ENCODE measurements at regions not wholly inside any gene's neighbourhood (a gene's known extent, or its start where the extent isn't known, plus 50 kb on each side); places are given as distances from the start of the nearest gene placed in this dataset.
"Not testable (repeated sequence)": the region's sequence is repeated elsewhere in the genome, so short reads cannot be mapped to it uniquely, and the experiment has no call there.

DNA sequence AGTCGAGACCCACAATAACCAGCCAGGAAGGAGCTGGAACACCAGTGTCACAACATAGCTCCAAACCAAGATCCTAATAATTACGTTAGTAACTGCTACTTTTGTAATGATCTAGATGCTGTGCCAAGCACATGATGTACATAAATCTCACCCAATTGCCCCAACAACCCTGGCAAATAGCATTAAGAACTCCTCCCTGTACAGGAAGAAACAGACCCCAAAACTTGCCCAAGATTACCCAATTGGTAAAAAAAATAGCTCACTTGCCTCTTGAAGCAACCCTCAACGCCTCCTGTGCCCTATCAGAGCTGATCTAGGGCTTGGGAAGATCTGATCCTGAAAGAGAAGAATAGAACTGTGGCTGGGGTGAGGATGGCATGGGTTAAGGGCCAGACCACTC lies 628.7 kb upstream of the AUTS2 start:
- H3K4me1 ChIP-seq: no peaks in the 10 kb centered on the region
- H3K4me3 ChIP-seq: no peak overlapping the region
- WGBS (ENCODE audit: insufficient coverage, low coverage, low lambda C conversion rate, missing lambda C conversion rate): 75% methylated on average over 1 of the region's 3 CpGs
- no peak for DNase-seq
- H3K27me3 ChIP-seq: no peaks in the 10 kb centered on the region
- H3K27ac ChIP-seq: no peak overlapping the region
- no peak for ATAC-seq
- intact Hi-C loops (cut with DNase I): no loop called here
- no peaks in the 10 kb centered on the region for H3K36me3 ChIP-seq
- TF ChIP-seq POLR2A (IDR thresholded peaks at IDR 0.05): no peak
- H3K9me3 ChIP-seq: no peaks in the 10 kb centered on the region

DNA sequence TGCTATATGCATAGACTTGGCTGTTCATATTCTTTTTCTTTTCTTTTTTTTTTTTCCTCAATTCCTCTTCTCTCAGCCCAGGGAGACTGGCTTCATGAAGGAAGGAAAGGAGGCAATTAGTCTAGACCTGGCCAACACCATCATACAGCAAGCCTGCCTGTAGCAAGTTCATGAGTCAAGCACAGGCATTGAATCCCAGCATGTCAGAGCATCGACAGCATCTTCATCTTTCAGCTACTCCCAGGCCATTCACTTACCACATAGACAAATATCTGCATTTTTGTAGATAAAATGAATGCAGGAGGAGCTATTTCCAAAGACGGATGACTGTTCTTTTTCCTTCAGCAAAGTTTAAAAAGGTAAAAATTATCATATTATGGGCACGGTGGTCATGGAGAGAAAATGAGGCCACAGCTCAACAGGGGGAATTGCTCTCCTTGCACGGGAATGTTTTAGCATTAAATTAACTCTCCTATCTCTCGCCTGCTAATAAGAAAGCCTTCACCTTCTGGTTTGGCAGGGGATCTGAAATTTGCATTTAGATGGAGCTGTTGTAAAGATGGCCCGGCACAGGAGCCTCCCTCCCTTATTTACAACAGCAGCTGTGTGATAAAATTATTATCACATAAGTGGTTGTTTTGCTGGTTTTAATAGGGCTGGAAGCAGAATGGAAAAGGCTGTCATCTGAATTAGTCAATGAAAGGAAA lies 626.5 kb upstream of the AUTS2 start:
- Histone ChIP-seq H3K4me1 (no peaks in the 10 kb centered on the region), H3K9me3 (no peaks in the 10 kb centered on the region), H3K4me3 (no peak overlapping the region), H3K27me3 (no peaks in the 10 kb centered on the region), H3K36me3 (no peaks in the 10 kb centered on the region), H3K27ac (no peak overlapping the region)
- WGBS (ENCODE audit: insufficient coverage, low coverage, low lambda C conversion rate, missing lambda C conversion rate): 36% methylated on average over 6 of the region's 6 CpGs
- DNase-seq: no peak
- ATAC-seq: no peak
- no peak for TF ChIP-seq POLR2A (IDR thresholded peaks at IDR 0.05)
- TF ChIP-seq, protein P1, sequence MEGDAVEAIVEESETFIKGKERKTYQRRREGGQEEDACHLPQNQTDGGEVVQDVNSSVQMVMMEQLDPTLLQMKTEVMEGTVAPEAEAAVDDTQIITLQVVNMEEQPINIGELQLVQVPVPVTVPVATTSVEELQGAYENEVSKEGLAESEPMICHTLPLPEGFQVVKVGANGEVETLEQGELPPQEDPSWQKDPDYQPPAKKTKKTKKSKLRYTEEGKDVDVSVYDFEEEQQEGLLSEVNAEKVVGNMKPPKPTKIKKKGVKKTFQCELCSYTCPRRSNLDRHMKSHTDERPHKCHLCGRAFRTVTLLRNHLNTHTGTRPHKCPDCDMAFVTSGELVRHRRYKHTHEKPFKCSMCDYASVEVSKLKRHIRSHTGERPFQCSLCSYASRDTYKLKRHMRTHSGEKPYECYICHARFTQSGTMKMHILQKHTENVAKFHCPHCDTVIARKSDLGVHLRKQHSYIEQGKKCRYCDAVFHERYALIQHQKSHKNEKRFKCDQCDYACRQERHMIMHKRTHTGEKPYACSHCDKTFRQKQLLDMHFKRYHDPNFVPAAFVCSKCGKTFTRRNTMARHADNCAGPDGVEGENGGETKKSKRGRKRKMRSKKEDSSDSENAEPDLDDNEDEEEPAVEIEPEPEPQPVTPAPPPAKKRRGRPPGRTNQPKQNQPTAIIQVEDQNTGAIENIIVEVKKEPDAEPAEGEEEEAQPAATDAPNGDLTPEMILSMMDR (IDR thresholded peaks at IDR 0.05): no peak
- intact Hi-C loops (cut with DNase I): no loop called here

DNA sequence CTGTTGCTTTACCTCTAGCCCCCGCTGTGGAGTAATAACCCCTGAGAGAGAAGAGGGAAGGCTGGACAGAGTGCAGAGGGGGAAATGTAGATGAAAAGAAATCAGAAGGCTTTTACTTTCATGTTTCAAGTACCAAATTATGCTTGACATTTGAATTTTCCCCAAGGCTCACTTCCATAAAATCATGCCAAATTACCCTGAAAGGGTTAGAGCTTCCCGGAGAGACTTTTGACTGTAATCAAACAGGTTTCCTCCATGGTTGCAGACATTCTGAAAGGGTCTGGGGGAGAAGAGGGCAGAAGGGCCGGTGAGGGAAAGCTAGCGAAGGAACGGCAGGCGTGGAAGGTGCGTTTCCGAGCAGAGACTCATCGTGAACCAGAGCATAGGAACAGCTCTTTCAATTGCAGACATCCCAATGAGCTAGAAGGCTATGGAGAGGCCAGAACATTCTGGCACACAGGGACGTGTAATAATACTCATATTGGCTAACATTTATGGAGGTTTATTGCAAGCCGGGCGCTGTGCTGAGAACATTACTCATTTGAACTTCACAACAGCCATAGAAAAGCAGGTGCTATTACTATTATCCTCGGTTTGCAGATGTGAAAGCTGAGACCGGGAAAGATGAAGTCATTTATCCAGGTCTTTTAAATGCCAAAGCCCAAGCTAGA lies 620.8 kb upstream of the AUTS2 start:
- intact Hi-C loops (cut with DNase I): no loop called here
- no peaks in the 10 kb centered on the region for H3K4me1 ChIP-seq
- ATAC-seq (no peak), DNase-seq (no peak)
- no peak for TF ChIP-seq POLR2A (IDR thresholded peaks at IDR 0.05)
- TF ChIP-seq, protein P1 (IDR thresholded peaks at IDR 0.05): no peak
- no peaks in the 10 kb centered on the region for H3K27me3 ChIP-seq
- H3K36me3 ChIP-seq: no peaks in the 10 kb centered on the region
- H3K27ac ChIP-seq: no peak overlapping the region
- no peak overlapping the region for H3K4me3 ChIP-seq
- no peaks in the 10 kb centered on the region for H3K9me3 ChIP-seq
- 55% methylated on average over 14 of the region's 14 CpGs for WGBS (ENCODE audit: insufficient coverage, low coverage, low lambda C conversion rate, missing lambda C conversion rate)

DNA sequence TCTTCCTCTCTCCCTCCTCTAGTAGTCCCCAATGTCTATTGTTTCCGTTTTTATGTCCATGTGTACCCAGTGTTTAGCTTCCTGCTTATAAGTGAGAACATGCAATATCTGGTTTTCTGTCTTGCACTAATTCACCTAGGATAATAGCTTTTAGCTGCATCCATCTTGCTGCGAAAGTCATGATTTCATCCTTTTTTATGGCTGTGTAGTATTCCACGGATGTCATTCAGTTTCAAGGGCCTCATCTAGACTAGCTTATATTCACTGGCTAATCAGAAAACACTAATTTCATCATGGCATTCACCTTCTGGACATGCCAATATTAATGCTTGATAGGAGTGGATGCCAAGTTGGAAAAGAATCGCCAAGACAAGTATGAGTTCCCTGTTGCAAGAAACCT lies 619.6 kb upstream of the AUTS2 start:
- DNase-seq: no peak
- no peak for ATAC-seq
- Histone ChIP-seq H3K4me1 (no peaks in the 10 kb centered on the region), H3K27ac (no peak overlapping the region), H3K9me3 (no peaks in the 10 kb centered on the region), H3K27me3 (no peaks in the 10 kb centered on the region), H3K36me3 (no peaks in the 10 kb centered on the region), H3K4me3 (no peak overlapping the region)
- WGBS (ENCODE audit: insufficient coverage, low coverage, low lambda C conversion rate, missing lambda C conversion rate): 87% methylated on average over 4 of the region's 4 CpGs
- TF ChIP-seq, protein P1 (IDR thresholded peaks at IDR 0.05): no peak
- no peak for TF ChIP-seq POLR2A (IDR thresholded peaks at IDR 0.05)
- intact Hi-C loops (cut with DNase I): no loop called here

DNA sequence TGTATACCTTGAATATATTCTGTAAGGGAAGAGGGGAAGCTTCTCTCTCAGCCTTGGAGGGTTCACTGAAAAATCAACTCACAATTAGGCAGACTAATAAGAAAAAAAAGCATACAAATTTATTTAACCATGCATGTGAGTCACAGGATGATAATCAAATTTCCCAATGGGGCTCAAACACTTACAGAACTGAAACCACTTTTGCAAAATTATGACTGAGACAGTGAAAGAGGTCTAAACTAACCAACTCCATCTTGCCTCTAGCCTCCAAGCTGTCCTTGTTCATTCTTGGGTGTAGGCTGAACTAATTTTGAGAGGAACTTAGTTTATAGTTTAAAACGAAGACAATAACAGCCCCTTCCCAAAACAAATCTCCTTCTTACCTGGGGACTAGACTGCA lies 618.3 kb upstream of the AUTS2 start:
- no peak for ATAC-seq
- H3K27me3 ChIP-seq: no peaks in the 10 kb centered on the region
- no peak for DNase-seq
- 50% methylated on average over 1 of the region's 1 CpG for WGBS (ENCODE audit: insufficient coverage, low coverage, low lambda C conversion rate, missing lambda C conversion rate)
- H3K4me3 ChIP-seq: no peak overlapping the region
- TF ChIP-seq, protein P1 (IDR thresholded peaks at IDR 0.05): no peak
- TF ChIP-seq POLR2A (IDR thresholded peaks at IDR 0.05): no peak
- no peaks in the 10 kb centered on the region for H3K4me1 ChIP-seq
- H3K36me3 ChIP-seq: no peaks in the 10 kb centered on the region
- no peak overlapping the region for H3K27ac ChIP-seq
- no peaks in the 10 kb centered on the region for H3K9me3 ChIP-seq
- intact Hi-C loops (cut with DNase I): no loop called here

DNA sequence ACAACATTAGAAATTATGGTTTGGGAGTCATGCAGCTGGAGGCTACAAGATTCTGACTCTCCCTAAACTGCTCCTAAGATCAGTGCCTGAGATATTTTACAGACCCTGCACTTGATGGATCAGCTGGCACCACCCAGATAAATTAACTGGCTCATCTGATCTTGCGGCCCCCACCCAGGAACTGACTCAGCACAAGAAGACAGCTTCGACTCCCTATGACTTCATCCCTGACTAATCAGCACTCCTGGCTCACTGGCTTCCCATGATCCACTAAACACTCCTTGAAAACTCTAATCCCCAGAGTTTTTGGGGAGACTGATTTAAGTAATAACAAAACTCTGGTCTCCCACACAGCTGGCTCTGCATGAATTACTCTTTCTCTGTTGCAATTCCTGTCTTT lies 617.8 kb upstream of the AUTS2 start:
- 28% methylated on average over 2 of the region's 2 CpGs for WGBS (ENCODE audit: insufficient coverage, low coverage, low lambda C conversion rate, missing lambda C conversion rate)
- H3K36me3 ChIP-seq; H3K9me3 ChIP-seq; intact Hi-C loops (cut with DNase I); H3K4me3 ChIP-seq; DNase-seq; H3K27me3 ChIP-seq; ATAC-seq; H3K27ac ChIP-seq; H3K4me1 ChIP-seq: not testable (repeated sequence)
